22Rv1 (cell line): ENCODE measurements at regions not wholly inside any gene's neighbourhood (a gene's known extent, or its start where the extent isn't known, plus 50 kb on each side); places are given as distances from the start of the nearest gene placed in this dataset.

ENCODE experiments used
- CTCF ChIP-seq: fragments of 450-650 bp; IDR thresholded peaks from 2 replicates; pipeline ENCODE4 v1.5.1; 2017; ENCODE audit warnings: mild to moderate bottlenecking
- ZFX ChIP-seq: fragments of 450-650 bp; IDR thresholded peaks from 2 replicates; pipeline ENCODE4 v1.6.1; 2017; ENCODE audit warnings: antibody characterized with exemption, borderline replicate concordance

DNA sequence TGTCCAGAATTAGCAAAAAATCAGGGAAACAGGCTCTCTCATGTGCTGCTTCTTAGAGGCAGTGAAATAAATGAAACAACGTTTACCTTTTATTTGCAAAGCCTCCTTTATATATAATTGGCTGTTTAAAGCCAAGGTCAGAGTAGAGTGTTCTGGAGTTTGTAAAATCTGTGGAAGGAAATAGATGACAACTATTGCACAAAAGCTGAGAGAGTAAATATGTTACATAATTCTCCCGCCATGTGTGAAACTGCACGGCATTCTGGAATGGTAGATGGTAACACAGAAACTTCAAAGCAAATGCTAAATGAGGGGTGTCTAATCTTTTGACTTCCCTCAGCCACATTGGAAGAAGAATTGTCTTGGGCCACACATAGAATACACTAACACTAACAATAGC lies 51.5 kb upstream of the FGF3 start:
- TF ChIP-seq CTCF (no peak), ZFX (no peak)
